ENCODE measurements at regions not wholly inside any gene's neighbourhood (a gene's known extent, or its start where the extent isn't known, plus 50 kb on each side); places are given as distances from the start of the nearest gene placed in this dataset.

DNA sequence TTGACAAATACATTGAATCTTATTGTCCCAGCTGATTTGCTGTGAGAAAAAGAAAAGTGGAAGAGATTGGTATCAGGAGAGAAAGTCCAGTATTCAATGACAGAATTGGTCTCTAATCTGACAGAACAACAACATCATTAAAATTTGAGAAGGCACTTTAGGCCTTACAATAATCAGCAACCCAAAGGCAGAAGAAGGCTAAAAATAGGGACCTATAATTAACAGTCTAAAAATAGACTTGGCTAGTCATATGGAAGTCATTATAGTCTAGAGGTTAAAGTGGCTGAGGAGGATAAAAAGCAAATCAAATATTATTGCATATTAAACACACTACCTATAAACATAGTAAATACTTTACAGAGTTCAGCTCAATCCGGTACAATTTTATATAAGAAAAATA, 393.6 kb upstream of the JAG1 start:
- H3K4me1 ChIP-seq (replicated peaks in 1 of 2): no peaks in the 10 kb centered on the region
- ATAC-seq (replicated peaks in 6 of 8): no peak
- in situ Hi-C loops (cut with MboI; ENCODE audit: low pct_unique_long_range_greater_than_20kb in 2 of 9, low sequenced_read_pairs in 9 of 9, unreplicated experiment in 9 of 9): no loop called here
- 0 to 100% (median 66%) methylated on average over 1 of the region's 1 CpG; no CpG with 5 or more reads in 2 of the 10 experiments for WGBS, 10 experiments
- no peak overlapping the region for H3K4me3 ChIP-seq
- no peak overlapping the region for H3K27ac ChIP-seq

GRCh38 chr20:11072982-11073381, 399.2 kb upstream of the JAG1 start:
- WGBS, 10 experiments: 78 to 100% (median 96%) methylated on average over 1 of the region's 1 CpG
- Histone ChIP-seq H3K4me3 (no peak overlapping the region), H3K4me1 (replicated peaks in 1 of 2) (peaks cover 0 to 16% of the 10 kb centered on the region in 2 donors), H3K27ac (no peak overlapping the region)
- no peak for ATAC-seq (replicated peaks in 6 of 8)
- in situ Hi-C loops (cut with MboI; ENCODE audit: low pct_unique_long_range_greater_than_20kb in 2 of 9, low sequenced_read_pairs in 9 of 9, unreplicated experiment in 9 of 9): no loop called here

DNA sequence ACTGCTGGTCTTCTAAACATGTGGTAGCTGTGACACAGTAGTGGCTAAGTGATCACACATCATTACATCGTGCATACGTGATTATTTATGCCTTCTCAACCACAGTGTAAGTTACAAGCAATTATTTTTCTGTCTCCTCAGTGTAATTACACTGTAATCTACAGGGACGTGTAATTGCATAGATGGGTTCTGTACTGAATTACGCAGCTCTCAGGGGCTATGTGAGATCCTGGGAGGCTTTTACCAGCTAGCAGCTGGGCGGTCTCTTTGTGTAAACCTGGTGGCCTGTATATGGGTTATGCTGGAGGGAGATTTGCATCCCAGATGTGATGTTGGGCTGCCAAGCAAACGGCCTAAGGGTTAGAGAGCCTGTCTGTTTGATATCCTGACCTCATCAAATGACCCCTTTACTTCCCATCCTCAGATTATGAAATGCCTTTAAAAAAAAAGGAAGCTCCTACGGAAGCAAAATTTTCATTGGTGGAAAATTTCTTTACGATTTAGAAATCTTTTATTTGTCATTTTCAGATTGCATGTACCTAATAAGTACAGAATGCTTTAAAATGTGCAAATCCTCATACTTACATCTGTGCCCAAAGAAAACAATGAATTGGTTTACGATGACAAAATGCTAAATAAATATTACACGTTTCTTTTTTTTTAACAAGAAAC, 402.8 kb upstream of the JAG1 start:
- peak in 7 of 8 experiments; percentile 24 to 98 (median 93) for ATAC-seq (replicated peaks in 6 of 8)
- in situ Hi-C loops (cut with MboI; ENCODE audit: low pct_unique_long_range_greater_than_20kb in 2 of 9, low sequenced_read_pairs in 9 of 9, unreplicated experiment in 9 of 9): no loop called here
- no peak overlapping the region for H3K4me3 ChIP-seq
- H3K27ac ChIP-seq: peak overlapping the region in 1 of 2 donors; percentile 27
- H3K4me1 ChIP-seq (replicated peaks in 1 of 2): peaks cover 0 to 16% of the 10 kb centered on the region in 2 donors
- 55 to 93% (median 76%) methylated on average over 3 to 8 of the region's 10 CpGs for WGBS, 10 experiments

- in situ Hi-C loops (cut with MboI; ENCODE audit: low pct_unique_long_range_greater_than_20kb in 2 of 9, low sequenced_read_pairs in 9 of 9, unreplicated experiment in 9 of 9): no loop called here
- Histone ChIP-seq H3K4me3 (no peak overlapping the region), H3K27ac (no peak overlapping the region), H3K4me1 (replicated peaks in 1 of 2) (peaks cover 0 to 16% of the 10 kb centered on the region in 2 donors)
- WGBS, 10 experiments: 67 to 100% (median 100%) methylated on average over 1 to 2 of the region's 2 CpGs; no CpG with 5 or more reads in 1 of the 10 experiments
- ATAC-seq (replicated peaks in 6 of 8): no peak
Measured at GRCh38 chr20:11077226-11077625, 403.4 kb upstream of the JAG1 start.

GRCh38 chr20:11080010-11080409, 406.2 kb upstream of the JAG1 start:
- ATAC-seq (replicated peaks in 6 of 8): peak in 1 of 8 experiments; percentile 51
- in situ Hi-C loops (cut with MboI; ENCODE audit: low pct_unique_long_range_greater_than_20kb in 2 of 9, low sequenced_read_pairs in 9 of 9, unreplicated experiment in 9 of 9): no loop called here

DNA sequence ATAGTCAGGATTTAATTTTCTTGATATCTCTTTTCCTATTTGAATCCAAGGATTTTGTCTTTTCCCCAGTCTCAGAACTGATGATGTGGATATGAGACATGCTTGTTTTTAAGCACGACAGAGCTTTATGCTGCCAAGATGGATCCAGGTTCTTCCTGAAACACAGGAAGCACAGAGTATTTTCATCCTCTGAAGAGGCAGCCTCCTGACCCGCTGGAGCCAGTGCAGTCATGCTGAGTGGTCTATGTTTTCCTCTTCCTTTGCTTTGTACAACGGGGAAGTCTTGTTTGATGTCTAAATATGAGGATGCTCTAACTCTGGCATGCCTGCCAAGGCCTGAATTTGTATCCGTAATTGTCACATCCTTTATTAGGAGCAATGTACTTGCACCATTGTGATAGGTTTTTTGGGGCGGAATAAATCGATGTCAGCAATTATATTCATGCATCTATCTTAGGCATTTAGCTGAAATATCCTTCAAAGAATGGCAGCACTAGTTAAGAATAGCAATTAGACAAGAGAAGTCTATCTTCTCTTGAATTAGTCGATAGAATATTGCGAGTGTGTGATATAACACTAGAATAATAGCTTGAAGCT, 407.1 kb upstream of the JAG1 start:
- in situ Hi-C loops (cut with MboI; ENCODE audit: low pct_unique_long_range_greater_than_20kb in 2 of 9, low sequenced_read_pairs in 9 of 9, unreplicated experiment in 9 of 9): no loop called here
- ATAC-seq (replicated peaks in 6 of 8): no peak

More at GRCh38 chr20:11080010-11080409, 406.2 kb upstream of the JAG1 start:
- no peak overlapping the region for H3K4me3 ChIP-seq
- peaks cover 0 to 16% of the 10 kb centered on the region in 2 donors for H3K4me1 ChIP-seq (replicated peaks in 1 of 2)
- 79 to 100% (median 96%) methylated on average over 2 to 3 of the region's 3 CpGs; no CpG with 5 or more reads in 1 of the 10 experiments for WGBS, 10 experiments
- no peak overlapping the region for H3K27ac ChIP-seq

GRCh38 chr20:11083841-11084240, 410.0 kb upstream of the JAG1 start:
- Histone ChIP-seq H3K27ac (no peak overlapping the region), H3K4me1 (replicated peaks in 1 of 2) (no peaks in the 10 kb centered on the region), H3K4me3 (no peak overlapping the region)
- in situ Hi-C loops (cut with MboI; ENCODE audit: low pct_unique_long_range_greater_than_20kb in 2 of 9, low sequenced_read_pairs in 9 of 9, unreplicated experiment in 9 of 9): no loop called here
- WGBS, 10 experiments: 0 to 100% (median 57%) methylated on average over 1 to 2 of the region's 2 CpGs; no CpG with 5 or more reads in 3 of the 10 experiments
- ATAC-seq (replicated peaks in 6 of 8): no peak

More for the DNA sequence above, 407.1 kb upstream of the JAG1 start:
- H3K27ac ChIP-seq: no peak overlapping the region
- peaks cover 0 to 16% of the 10 kb centered on the region in 2 donors for H3K4me1 ChIP-seq (replicated peaks in 1 of 2)
- H3K4me3 ChIP-seq: no peak overlapping the region
- WGBS, 10 experiments: 0 to 94% (median 87%) methylated on average over 1 to 8 of the region's 8 CpGs

GRCh38 chr20:11084508-11084907, 410.7 kb upstream of the JAG1 start:
- Histone ChIP-seq H3K4me3 (no peak overlapping the region), H3K4me1 (replicated peaks in 1 of 2) (no peaks in the 10 kb centered on the region), H3K27ac (no peak overlapping the region)
- ATAC-seq (replicated peaks in 6 of 8): no peak
- in situ Hi-C loops (cut with MboI; ENCODE audit: low pct_unique_long_range_greater_than_20kb in 2 of 9, low sequenced_read_pairs in 9 of 9, unreplicated experiment in 9 of 9): no loop called here

- ATAC-seq (replicated peaks in 6 of 8): no peak
- no peak overlapping the region for H3K27ac ChIP-seq
- in situ Hi-C loops (cut with MboI; ENCODE audit: low pct_unique_long_range_greater_than_20kb in 2 of 9, low sequenced_read_pairs in 9 of 9, unreplicated experiment in 9 of 9): no loop called here
- no peaks in the 10 kb centered on the region for H3K4me1 ChIP-seq (replicated peaks in 1 of 2)
- no peak overlapping the region for H3K4me3 ChIP-seq
- WGBS, 10 experiments: 0 to 100% (median 71%) methylated on average over 1 to 5 of the region's 5 CpGs; no CpG with 5 or more reads in 2 of the 10 experiments
Measured at GRCh38 chr20:11086970-11087369, 413.2 kb upstream of the JAG1 start.

DNA sequence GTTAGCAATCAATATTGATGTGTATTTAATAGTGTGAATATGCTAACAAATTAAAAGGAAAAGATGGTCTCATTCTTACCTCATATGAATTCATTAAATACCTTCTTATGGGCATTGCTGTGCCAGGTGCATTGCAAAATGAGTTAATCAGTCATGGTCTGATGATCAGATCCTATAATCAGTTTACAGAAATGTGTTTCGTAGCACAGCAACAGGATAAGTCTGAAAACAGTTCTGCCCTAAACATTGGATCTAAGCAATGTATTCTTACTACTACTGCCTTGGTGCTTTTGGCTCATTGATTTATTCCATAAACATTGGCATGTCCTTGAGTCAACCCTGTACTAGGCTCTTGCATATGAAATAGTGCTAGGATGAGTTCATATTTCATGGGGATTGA, 417.0 kb upstream of the JAG1 start:
- WGBS, 10 experiments: 13 to 100% (median 61%) methylated on average over 1 of the region's 1 CpG; no CpG with 5 or more reads in 4 of the 10 experiments
- in situ Hi-C loops (cut with MboI; ENCODE audit: low pct_unique_long_range_greater_than_20kb in 2 of 9, low sequenced_read_pairs in 9 of 9, unreplicated experiment in 9 of 9): no loop called here

GRCh38 chr20:11091511-11091910, 417.7 kb upstream of the JAG1 start:
- peak in 1 of 8 experiments; percentile 43 for ATAC-seq (replicated peaks in 6 of 8)
- H3K4me3 ChIP-seq: no peak overlapping the region
- in situ Hi-C loops (cut with MboI; ENCODE audit: low pct_unique_long_range_greater_than_20kb in 2 of 9, low sequenced_read_pairs in 9 of 9, unreplicated experiment in 9 of 9): no loop called here
- WGBS, 10 experiments: 27 to 100% (median 100%) methylated on average over 1 of the region's 1 CpG; no CpG with 5 or more reads in 1 of the 10 experiments
- H3K4me1 ChIP-seq (replicated peaks in 1 of 2): no peaks in the 10 kb centered on the region
- no peak overlapping the region for H3K27ac ChIP-seq

More for the DNA sequence above, 417.0 kb upstream of the JAG1 start:
- Histone ChIP-seq H3K4me1 (replicated peaks in 1 of 2) (no peaks in the 10 kb centered on the region), H3K4me3 (no peak overlapping the region), H3K27ac (no peak overlapping the region)
- no peak for ATAC-seq (replicated peaks in 6 of 8)

GRCh38 chr20:11092151-11092550, 418.4 kb upstream of the JAG1 start:
- ATAC-seq (replicated peaks in 6 of 8): no peak
- 88 to 100% (median 100%) methylated on average over 1 of the region's 1 CpG; no CpG with 5 or more reads in 3 of the 10 experiments for WGBS, 10 experiments
- in situ Hi-C loops (cut with MboI; ENCODE audit: low pct_unique_long_range_greater_than_20kb in 2 of 9, low sequenced_read_pairs in 9 of 9, unreplicated experiment in 9 of 9): no loop called here
- Histone ChIP-seq H3K4me1 (replicated peaks in 1 of 2) (no peaks in the 10 kb centered on the region), H3K4me3 (no peak overlapping the region), H3K27ac (no peak overlapping the region)

DNA sequence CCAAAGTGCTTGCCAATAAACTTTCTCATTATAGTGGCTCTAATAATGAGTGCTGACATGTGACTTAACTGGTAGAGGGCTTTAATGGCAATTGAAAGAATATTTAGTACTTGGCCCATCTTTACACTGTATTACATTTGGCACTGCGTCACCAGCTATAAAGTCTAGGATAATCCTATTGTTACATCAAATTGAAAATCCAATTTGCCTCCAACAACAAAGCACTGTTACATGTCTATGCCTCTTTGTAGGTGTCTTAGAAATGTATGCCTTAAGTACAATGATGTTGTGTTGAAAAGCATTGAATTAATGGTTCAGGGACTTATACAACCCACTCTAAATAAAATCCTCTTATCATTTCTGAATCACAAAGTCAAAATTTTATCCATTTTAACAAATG, 420.4 kb upstream of the JAG1 start:
- no peak overlapping the region for H3K4me3 ChIP-seq
- H3K27ac ChIP-seq: no peak overlapping the region
- 63 to 100% (median 89%) methylated on average over 1 of the region's 1 CpG; no CpG with 5 or more reads in 2 of the 10 experiments for WGBS, 10 experiments
- no peaks in the 10 kb centered on the region for H3K4me1 ChIP-seq (replicated peaks in 1 of 2)
- in situ Hi-C loops (cut with MboI; ENCODE audit: low pct_unique_long_range_greater_than_20kb in 2 of 9, low sequenced_read_pairs in 9 of 9, unreplicated experiment in 9 of 9): no loop called here
- ATAC-seq (replicated peaks in 6 of 8): no peak

All from motor neuron (in vitro differentiated cells).